Right lobe of liver (tissue), 6 donors: ENCODE measurements at regions not wholly inside any gene's neighbourhood (a gene's known extent, or its start where the extent isn't known, plus 50 kb on each side); places are given as distances from the start of the nearest gene placed in this dataset.

Experiments
- ATAC-seq, 4 donors: fragments of 200-7000 bp; cut with Tn5 transposase; one replicate each; pipeline ENCODE4 v1.9.1; 2020; ENCODE audit warnings: mild to moderate bottlenecking in 4 of 4, moderate library complexity in 4 of 4
- DNase-seq, 3 donors: peaks; one replicate each; pipeline ENCODE4 v3.0.0-alpha.2; 2020
- H3K27ac ChIP-seq, 3 donors: fragments of 200-600 bp; one replicate each; pipeline ENCODE4 v1.8.0; 2022
- H3K27me3 ChIP-seq, 2 donors: fragments of 200-600 bp; one replicate each; pipeline ENCODE4 v1.8.0; 2022
- H3K36me3 ChIP-seq, 4 donors: fragments of 200-600 bp; sonication (generic) in 1 of 4; one replicate each; pipeline versions ENCODE4 v1.5.1 to v1.8.0; 2017 to 2022; ENCODE audit warnings: control low read depth in 1 of 4
- H3K4me1 ChIP-seq, 4 donors: fragments of 200-600 bp; sonication (generic) in 1 of 4; one replicate each; pipeline versions ENCODE4 v1.5.1 to v1.8.0; 2017 to 2022; ENCODE audit warnings: control low read depth in 1 of 4
- H3K4me3 ChIP-seq, 3 donors: fragments of 200-600 bp; one replicate each; pipeline ENCODE4 v1.8.0; 2022
- H3K9me3 ChIP-seq, 4 donors: fragments of 200-600 bp; sonication (generic) in 1 of 4; one replicate each; pipeline versions ENCODE4 v1.5.1 to v1.8.0; 2017 to 2022; ENCODE audit warnings: control low read depth in 1 of 4
- POLR2A ChIP-seq: fragments of 450-650 bp; IDR thresholded peaks from one replicate; pipeline ENCODE4 v1.6.1; 2017; ENCODE audit warnings: antibody characterized with exemption, mild to moderate bottlenecking
- WGBS: methylation state at CpG from one replicate; pipeline ENCODE4 v1.1.6; 2018; ENCODE audit warnings: low coverage, low lambda C conversion rate; ENCODE audit not compliant: insufficient coverage; ENCODE audit errors: missing lambda C conversion rate; 5-methylcytosine and 5-hydroxymethylcytosine counted together
- intact Hi-C, 2 donors: fragments of 100-400 bp; cut with DNase I; formaldehyde crosslinking; loops; one replicate each; pipeline versions ENCODE4 v1.11.2 to v1.14.1; 2022
- TF ChIP-seq, protein P1 (sequence below), 4 donors: fragments of 200-600 bp in 3 of 4; fragments of 450-650 bp in 1 of 4; IDR thresholded peaks; one replicate each; pipeline versions ENCODE4 v1.5.1 to v1.8.0; 2016 to 2022; ENCODE audit warnings: antibody characterized with exemption in 4 of 4, mild to moderate bottlenecking in 2 of 4
- donor health status: DM: no; HTN: yes; CAD: no.
- donor health status: DM: no; HTN: no; CAD: no.
- donor health status: DM: no; HTN: no; CAD: no.
- donor health status: DM: no; HTN: yes; CAD: no.
- donor health status: DM: no; HTN: yes; CAD: no.

DNA sequence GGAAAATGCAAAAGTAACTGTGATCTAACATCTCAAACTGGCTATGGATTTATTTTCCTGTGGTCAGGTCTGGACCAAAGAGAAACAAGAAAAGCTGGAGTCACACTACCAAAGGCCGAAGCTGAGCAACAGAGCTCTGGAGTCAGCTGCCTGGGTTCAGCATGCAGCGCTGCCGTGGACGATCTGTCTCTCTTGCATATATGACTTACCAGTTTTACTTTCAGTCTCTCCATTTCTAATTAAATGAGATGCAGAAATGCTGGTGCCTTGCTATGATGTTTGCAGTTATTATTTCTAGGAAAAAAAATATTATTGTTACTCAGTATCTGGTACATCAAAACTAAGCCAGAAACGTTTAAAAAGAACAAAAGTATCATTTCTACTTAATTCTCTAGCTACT lies 813.2 kb downstream of the RNF144A start:
- intact Hi-C loops, result no loop called here
- no peak overlapping the region for H3K4me3 ChIP-seq
- 55% methylated on average over 5 of the region's 5 CpGs for WGBS
- TF ChIP-seq, protein P1, sequence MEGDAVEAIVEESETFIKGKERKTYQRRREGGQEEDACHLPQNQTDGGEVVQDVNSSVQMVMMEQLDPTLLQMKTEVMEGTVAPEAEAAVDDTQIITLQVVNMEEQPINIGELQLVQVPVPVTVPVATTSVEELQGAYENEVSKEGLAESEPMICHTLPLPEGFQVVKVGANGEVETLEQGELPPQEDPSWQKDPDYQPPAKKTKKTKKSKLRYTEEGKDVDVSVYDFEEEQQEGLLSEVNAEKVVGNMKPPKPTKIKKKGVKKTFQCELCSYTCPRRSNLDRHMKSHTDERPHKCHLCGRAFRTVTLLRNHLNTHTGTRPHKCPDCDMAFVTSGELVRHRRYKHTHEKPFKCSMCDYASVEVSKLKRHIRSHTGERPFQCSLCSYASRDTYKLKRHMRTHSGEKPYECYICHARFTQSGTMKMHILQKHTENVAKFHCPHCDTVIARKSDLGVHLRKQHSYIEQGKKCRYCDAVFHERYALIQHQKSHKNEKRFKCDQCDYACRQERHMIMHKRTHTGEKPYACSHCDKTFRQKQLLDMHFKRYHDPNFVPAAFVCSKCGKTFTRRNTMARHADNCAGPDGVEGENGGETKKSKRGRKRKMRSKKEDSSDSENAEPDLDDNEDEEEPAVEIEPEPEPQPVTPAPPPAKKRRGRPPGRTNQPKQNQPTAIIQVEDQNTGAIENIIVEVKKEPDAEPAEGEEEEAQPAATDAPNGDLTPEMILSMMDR (IDR thresholded peaks at IDR 0.05), result no peak
- TF ChIP-seq POLR2A, result no peak
- ATAC-seq, result no peak
- DNase-seq, result no peak
- H3K27ac ChIP-seq, result no peak overlapping the region
- no peaks in the 10 kb centered on the region for H3K27me3 ChIP-seq
- no peaks in the 10 kb centered on the region for H3K9me3 ChIP-seq
- H3K4me1 ChIP-seq, result no peaks in the 10 kb centered on the region
- H3K36me3 ChIP-seq, result no peaks in the 10 kb centered on the region

DNA sequence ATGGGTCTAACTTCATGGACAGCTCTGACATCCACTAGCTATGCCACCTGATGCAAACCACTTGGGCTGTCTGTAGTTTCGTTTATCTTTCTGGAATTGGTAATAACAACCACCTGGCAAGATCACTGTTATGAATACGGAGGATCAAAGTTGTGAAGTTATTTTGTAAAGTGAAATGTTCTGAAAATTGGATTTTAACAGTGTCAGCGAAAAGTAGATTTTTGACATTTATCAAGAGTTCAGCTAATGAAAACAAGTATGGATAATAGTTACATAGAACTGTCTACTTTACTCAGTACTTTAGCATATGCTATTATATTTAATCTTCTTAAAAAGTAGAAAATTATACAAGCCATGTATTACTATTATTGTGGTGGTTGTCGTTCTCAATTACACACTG lies 813.8 kb downstream of the RNF144A start:
- Histone ChIP-seq H3K4me1 (no peaks in the 10 kb centered on the region), H3K27ac (no peak overlapping the region), H3K36me3 (no peaks in the 10 kb centered on the region), H3K27me3 (no peaks in the 10 kb centered on the region), H3K9me3 (no peaks in the 10 kb centered on the region), H3K4me3 (no peak overlapping the region)
- DNase-seq (no peak), ATAC-seq (no peak)
- TF ChIP-seq POLR2A, result no peak
- TF ChIP-seq, protein P1 (IDR thresholded peaks at IDR 0.05), result no peak
- intact Hi-C loops, result no loop called here
- WGBS, result 69% methylated on average over 4 of the region's 4 CpGs

DNA sequence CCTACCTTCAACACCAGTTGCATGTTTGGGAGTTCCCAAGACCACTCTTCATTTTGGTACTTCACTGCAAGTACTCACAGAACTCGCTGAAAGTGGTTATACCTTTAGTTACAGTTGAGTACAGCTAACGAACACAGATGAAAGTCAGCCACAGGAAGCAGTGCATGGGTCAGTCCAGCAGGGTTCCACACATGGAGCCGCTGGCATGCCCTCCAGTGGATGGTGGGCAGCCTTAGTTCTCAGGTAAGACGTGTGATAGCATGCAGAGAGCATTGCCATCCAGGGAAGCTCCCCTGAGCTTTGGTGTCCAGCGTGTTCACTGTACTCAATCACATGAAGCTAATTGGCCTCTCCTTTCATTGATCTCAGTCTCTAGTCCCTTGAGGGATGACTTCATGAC lies 815.3 kb downstream of the RNF144A start:
- DNase-seq (no peak), ATAC-seq (no peak)
- 59% methylated on average over 3 of the region's 5 CpGs for WGBS
- H3K36me3 ChIP-seq, result no peaks in the 10 kb centered on the region
- peaks cover 0 to 7% (median 0%) of the 10 kb centered on the region in 4 donors for H3K4me1 ChIP-seq
- intact Hi-C loops, result no loop called here
- H3K27me3 ChIP-seq, result no peaks in the 10 kb centered on the region
- TF ChIP-seq, protein P1 (IDR thresholded peaks at IDR 0.05), result no peak
- TF ChIP-seq POLR2A, result no peak
- H3K9me3 ChIP-seq, result no peaks in the 10 kb centered on the region
- no peak overlapping the region for H3K4me3 ChIP-seq
- H3K27ac ChIP-seq, result no peak overlapping the region

DNA sequence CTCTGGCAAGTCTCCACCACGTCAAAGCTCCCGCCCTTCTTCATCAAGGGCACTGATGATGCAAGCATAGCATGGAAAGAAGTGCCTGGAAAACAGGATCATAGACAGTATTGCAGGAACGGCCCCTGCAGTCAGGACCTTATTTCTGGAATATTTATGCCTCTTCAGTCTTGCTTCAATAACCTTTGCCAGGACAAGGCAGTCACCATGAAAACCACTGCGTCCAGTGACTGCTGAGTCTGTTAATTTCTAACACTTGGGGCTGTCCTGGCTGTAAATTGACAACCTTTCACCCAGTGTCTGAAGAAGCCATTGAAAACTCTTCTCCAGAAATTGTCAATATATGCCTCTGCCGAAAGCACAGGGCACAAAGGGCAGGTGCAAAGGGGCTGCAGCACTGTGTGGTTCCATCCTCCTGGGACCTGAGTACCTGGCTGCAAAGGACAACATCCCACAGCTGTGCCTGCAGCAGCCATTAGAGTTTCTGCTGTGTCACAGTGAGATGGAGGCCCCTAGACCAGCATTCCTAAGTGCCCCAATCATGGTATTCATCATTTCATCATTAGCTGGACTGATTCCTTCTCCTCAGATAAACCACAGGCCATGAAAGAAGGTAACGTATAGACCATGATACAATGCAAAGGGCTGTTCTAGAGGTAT lies 819.6 kb downstream of the RNF144A start:
- intact Hi-C loops, result no loop called here
- WGBS, result 54% methylated on average over 4 of the region's 6 CpGs
- no peak overlapping the region for H3K4me3 ChIP-seq
- no peaks in the 10 kb centered on the region for H3K36me3 ChIP-seq
- ATAC-seq (peak in 3 of 4 donors; percentile 62 to 86 (median 74)), DNase-seq (peak in 2 of 3 donors; percentile 47 to 57)
- TF ChIP-seq POLR2A, result no peak
- TF ChIP-seq, protein P1 (IDR thresholded peaks at IDR 0.05), result no peak
- H3K27me3 ChIP-seq, result no peaks in the 10 kb centered on the region
- H3K27ac ChIP-seq, result no peak overlapping the region
- H3K4me1 ChIP-seq, result peaks cover 0 to 7% (median 0%) of the 10 kb centered on the region in 4 donors
- H3K9me3 ChIP-seq, result no peaks in the 10 kb centered on the region
